GM13976 (cell line): ENCODE measurements at regions not wholly inside any gene's neighbourhood (a gene's known extent, or its start where the extent isn't known, plus 50 kb on each side); places are given as distances from the start of the nearest gene placed in this dataset.

ENCODE experiments used
- DNase-seq: peaks from one replicate; pipeline ENCODE4 v3.0.0; 2012; ENCODE audit warnings: low spot score
- CTCF ChIP-seq: IDR thresholded peaks from 2 replicates; pipeline ENCODE4 v1.5.1; 2012; ENCODE audit warnings: borderline replicate concordance, mild to moderate bottlenecking; ENCODE audit not compliant: insufficient read depth; ENCODE audit errors: extremely low read depth, missing control alignments, control extremely low read depth
- in situ Hi-C: fragments of 300-500 bp; cut with MboI; formaldehyde crosslinking; loops from one replicate; pipeline ENCODE4 v1.12.0; 2022; ENCODE audit warnings: low sequenced_read_pairs, mixed read lengths, inconsistent platforms; ENCODE audit not compliant: unreplicated experiment

- in situ Hi-C loops = no loop called here
- TF ChIP-seq CTCF = no peak
- DNase-seq = no peak
These were observed 195.2 kb upstream of the CNR1 start for GRCh38 chr6:88361298-88361697.

- in situ Hi-C loops = no loop called here
- no peak for TF ChIP-seq CTCF
- DNase-seq = no peak
These were observed 194.2 kb upstream of the CNR1 start for GRCh38 chr6:88360203-88360797.

- TF ChIP-seq CTCF = no peak
- DNase-seq = no peak
- in situ Hi-C loops = no loop called here
These were observed 193.5 kb upstream of the CNR1 start for GRCh38 chr6:88359530-88360202.

- TF ChIP-seq CTCF = no peak
- DNase-seq = no peak
- in situ Hi-C loops = no loop called here
These were observed 192.7 kb upstream of the CNR1 start for GRCh38 chr6:88358846-88359245.

- in situ Hi-C loops = no loop called here
- TF ChIP-seq CTCF = no peak
These were observed 183.4 kb upstream of the CNR1 start for GRCh38 chr6:88349511-88349910.

GRCh38 chr6:88342336-88342735, 176.2 kb upstream of the CNR1 start:
- TF ChIP-seq CTCF = no peak
- DNase-seq = no peak
- in situ Hi-C loops = no loop called here

More at GRCh38 chr6:88349511-88349910, 183.4 kb upstream of the CNR1 start:
- DNase-seq = no peak

- DNase-seq = no peak
- TF ChIP-seq CTCF = no peak
- in situ Hi-C loops = no loop called here
These were observed 173.6 kb upstream of the CNR1 start for GRCh38 chr6:88339761-88340160.
